ENCODE measurements at regions not wholly inside any gene's neighbourhood (a gene's known extent, or its start where the extent isn't known, plus 50 kb on each side); places are given as distances from the start of the nearest gene placed in this dataset.

- Histone ChIP-seq H3K4me3 (no peak overlapping the region), H3K27ac (no peak overlapping the region), H3K9me3 (no peaks in the 10 kb centered on the region), H3K27me3 (no peaks in the 10 kb centered on the region), H3K36me3 (no peaks in the 10 kb centered on the region), H3K4me1 (no peaks in the 10 kb centered on the region)
- no peak for ATAC-seq
- TF ChIP-seq CTCF (IDR thresholded peaks at IDR 0.05): no peak
- intact Hi-C loops (cut with DNase I): no loop called here
- no peak for DNase-seq
These were observed 135.7 kb downstream of the DSEL start for GRCh38 chr18:67380867-67381266.

GRCh38 chr18:67379981-67380380, 136.5 kb downstream of the DSEL start:
- H3K36me3 ChIP-seq: no peaks in the 10 kb centered on the region
- intact Hi-C loops (cut with DNase I): no loop called here
- no peaks in the 10 kb centered on the region for H3K27me3 ChIP-seq
- H3K4me3 ChIP-seq: no peak overlapping the region
- no peaks in the 10 kb centered on the region for H3K4me1 ChIP-seq
- ATAC-seq: no peak
- TF ChIP-seq CTCF (IDR thresholded peaks at IDR 0.05): no peak
- H3K27ac ChIP-seq: no peak overlapping the region
- no peak for DNase-seq
- H3K9me3 ChIP-seq: no peaks in the 10 kb centered on the region

- no peaks in the 10 kb centered on the region for H3K27me3 ChIP-seq
- no peaks in the 10 kb centered on the region for H3K36me3 ChIP-seq
- no peaks in the 10 kb centered on the region for H3K9me3 ChIP-seq
- TF ChIP-seq CTCF (IDR thresholded peaks at IDR 0.05): no peak
- intact Hi-C loops (cut with DNase I): no loop called here
- H3K4me1 ChIP-seq: no peaks in the 10 kb centered on the region
- ATAC-seq (no peak), DNase-seq (no peak)
- H3K4me3 ChIP-seq: no peak overlapping the region
- no peak overlapping the region for H3K27ac ChIP-seq
These were observed 140.1 kb downstream of the DSEL start for GRCh38 chr18:67376372-67376771.

- no peak for ATAC-seq
- Histone ChIP-seq H3K27ac (no peak overlapping the region), H3K36me3 (no peaks in the 10 kb centered on the region)
These were observed 142.9 kb downstream of the DSEL start for GRCh38 chr18:67373636-67374035.

GRCh38 chr18:67367540-67367939, 149.0 kb downstream of the DSEL start:
- DNase-seq: no peak
- H3K27ac ChIP-seq: no peak overlapping the region
- no peaks in the 10 kb centered on the region for H3K27me3 ChIP-seq
- no peak for ATAC-seq
- H3K9me3 ChIP-seq: no peaks in the 10 kb centered on the region
- TF ChIP-seq CTCF (IDR thresholded peaks at IDR 0.05): no peak
- no peaks in the 10 kb centered on the region for H3K36me3 ChIP-seq
- no peaks in the 10 kb centered on the region for H3K4me1 ChIP-seq
- H3K4me3 ChIP-seq: no peak overlapping the region
- intact Hi-C loops (cut with DNase I): no loop called here

More at GRCh38 chr18:67373636-67374035, 142.9 kb downstream of the DSEL start:
- Histone ChIP-seq H3K9me3 (no peaks in the 10 kb centered on the region), H3K4me3 (no peak overlapping the region), H3K27me3 (no peaks in the 10 kb centered on the region), H3K4me1 (no peaks in the 10 kb centered on the region)
- intact Hi-C loops (cut with DNase I): no loop called here
- TF ChIP-seq CTCF (IDR thresholded peaks at IDR 0.05): no peak
- no peak for DNase-seq

- DNase-seq (no peak), ATAC-seq (no peak)
- no peaks in the 10 kb centered on the region for H3K9me3 ChIP-seq
- no peak overlapping the region for H3K27ac ChIP-seq
- intact Hi-C loops (cut with DNase I): no loop called here
- no peaks in the 10 kb centered on the region for H3K4me1 ChIP-seq
- H3K27me3 ChIP-seq: no peaks in the 10 kb centered on the region
- TF ChIP-seq CTCF (IDR thresholded peaks at IDR 0.05): no peak
- no peak overlapping the region for H3K4me3 ChIP-seq
- H3K36me3 ChIP-seq: no peaks in the 10 kb centered on the region
These were observed 152.8 kb downstream of the DSEL start for GRCh38 chr18:67363694-67364093.

All from upper lobe of right lung (tissue), 1 donor.